GM19452 (cell line): ENCODE measurements at regions not wholly inside any gene's neighbourhood (a gene's known extent, or its start where the extent isn't known, plus 50 kb on each side); places are given as distances from the start of the nearest gene placed in this dataset.
"Not testable (repeated sequence)": the region's sequence is repeated elsewhere in the genome, so short reads cannot be mapped to it uniquely, and the experiment has no call there.

ENCODE experiments used
- ATAC-seq: cut with Tn5 transposase; IDR thresholded peaks from one replicate; pipeline ENCODE4 v1.9.1; 2021; ENCODE audit not compliant: unreplicated experiment

GRCh38 chr18:42378854-42379253 lies 423.8 kb downstream of the PIK3C3 start:
- not testable (repeated sequence) for ATAC-seq

GRCh38 chr18:42381236-42381635 lies 426.2 kb downstream of the PIK3C3 start:
- not testable (repeated sequence) for ATAC-seq

- no peak for ATAC-seq
Observed at GRCh38 chr18:42392416-42392815, 437.4 kb downstream of the PIK3C3 start.

GRCh38 chr18:42392926-42393325 lies 437.9 kb downstream of the PIK3C3 start:
- ATAC-seq, result no peak

GRCh38 chr18:42394238-42394637 lies 439.2 kb downstream of the PIK3C3 start:
- no peak for ATAC-seq

GRCh38 chr18:42401131-42401673 lies 446.2 kb downstream of the PIK3C3 start:
- ATAC-seq, result no peak

GRCh38 chr18:42404151-42404550 lies 449.1 kb downstream of the PIK3C3 start:
- ATAC-seq, result no peak

GRCh38 chr18:42409005-42409404 lies 454.0 kb downstream of the PIK3C3 start:
- no peak for ATAC-seq

GRCh38 chr18:42412281-42412680 lies 457.2 kb downstream of the PIK3C3 start:
- no peak for ATAC-seq

GRCh38 chr18:42412896-42413295 lies 457.9 kb downstream of the PIK3C3 start:
- ATAC-seq, result no peak

- no peak for ATAC-seq
Observed at GRCh38 chr18:42413870-42414269, 458.8 kb downstream of the PIK3C3 start.

- no peak for ATAC-seq
Observed at GRCh38 chr18:42414756-42415454, 459.9 kb downstream of the PIK3C3 start.

GRCh38 chr18:42417189-42417588 lies 462.2 kb downstream of the PIK3C3 start:
- no peak for ATAC-seq

GRCh38 chr18:42418121-42418520 lies 463.1 kb downstream of the PIK3C3 start:
- no peak for ATAC-seq

GRCh38 chr18:42425025-42425424 lies 470.0 kb downstream of the PIK3C3 start:
- no peak for ATAC-seq

GRCh38 chr18:42426496-42427015 lies 471.5 kb downstream of the PIK3C3 start:
- no peak for ATAC-seq

GRCh38 chr18:42429196-42429595 lies 474.2 kb downstream of the PIK3C3 start:
- no peak for ATAC-seq

- no peak for ATAC-seq
Observed at GRCh38 chr18:42436222-42436765, 481.3 kb downstream of the PIK3C3 start.

GRCh38 chr18:42437001-42437400 lies 482.0 kb downstream of the PIK3C3 start:
- no peak for ATAC-seq

GRCh38 chr18:42437646-42438045 lies 482.6 kb downstream of the PIK3C3 start:
- no peak for ATAC-seq

GRCh38 chr18:42442656-42443055 lies 487.6 kb downstream of the PIK3C3 start:
- ATAC-seq, result no peak

GRCh38 chr18:42444349-42444748 lies 489.3 kb downstream of the PIK3C3 start:
- no peak for ATAC-seq
